ENCODE measurements at regions not wholly inside any gene's neighbourhood (a gene's known extent, or its start where the extent isn't known, plus 50 kb on each side); places are given as distances from the start of the nearest gene placed in this dataset.
A peak's percentile ranks its signal among the peaks of the same experiment; 100 is the strongest.

GRCh38 chr11:122193457-122193856, 77.4 kb upstream of the BLID start:
- peak overlapping the region; percentile 7 for H3K9ac ChIP-seq (ENCODE audit: low read length)
- peak overlapping the region; percentile 90 for H3K27ac ChIP-seq (ENCODE audit: low read depth, low read length)

GRCh38 chr11:122192634-122193255, 76.7 kb upstream of the BLID start:
- H3K4me2 ChIP-seq (ENCODE audit: low read length), result peak overlapping the region; percentile 30
- H3K27ac ChIP-seq (ENCODE audit: low read depth, low read length), result peak overlapping the region; percentile 90
- H3K27ac Mint-ChIP-seq (ENCODE audit: unreplicated experiment), result peak overlapping the region; percentile 91
- peak; percentile 96 for FAIRE-seq
- no peaks in the 10 kb centered on the region for H3K27me3 ChIP-seq (ENCODE audit: insufficient read depth, low read length)
- no peak overlapping the region for H3K4me3 ChIP-seq (ENCODE audit: insufficient read depth, low read depth, low read length)
- peak; percentile 72 for DNase-seq (ENCODE audit: low read depth)
- no peaks in the 10 kb centered on the region for H4K20me1 ChIP-seq (ENCODE audit: insufficient read depth, low read length)
- H3K27me3 Mint-ChIP-seq (ENCODE audit: low read depth, unreplicated experiment), result no peaks in the 10 kb centered on the region
- H3K4me3 Mint-ChIP-seq (ENCODE audit: unreplicated experiment), result no peak overlapping the region
- H3K4me1 ChIP-seq (ENCODE audit: insufficient read depth, low read length), result peaks cover 61% of the 10 kb centered on the region
- no peaks in the 10 kb centered on the region for H3K9me3 ChIP-seq (ENCODE audit: insufficient read depth, low read depth, low read length)
- TF ChIP-seq EZH2 (IDR thresholded peaks at IDR 0.05; ENCODE audit: insufficient read depth, low read length), result no peak
- TF ChIP-seq CTCF (IDR thresholded peaks at IDR 0.05; ENCODE audit: insufficient read depth, low read depth, low read length), result no peak
- H3K79me2 ChIP-seq (ENCODE audit: insufficient read depth, low read length), result peaks cover 78% of the 10 kb centered on the region
- peaks cover 7% of the 10 kb centered on the region for H3K36me3 ChIP-seq (ENCODE audit: insufficient read depth, low read length)
- peak overlapping the region; percentile 41 for H3K9ac ChIP-seq (ENCODE audit: low read length)
- no peak overlapping the region for H2AFZ ChIP-seq (ENCODE audit: low read depth, low read length)
- H3K36me3 Mint-ChIP-seq (ENCODE audit: low read depth, unreplicated experiment), result no peaks in the 10 kb centered on the region
- peaks cover 68% of the 10 kb centered on the region for H3K4me1 Mint-ChIP-seq (ENCODE audit: low read depth, unreplicated experiment)
- H3K9me3 Mint-ChIP-seq (ENCODE audit: unreplicated experiment), result no peaks in the 10 kb centered on the region

More at GRCh38 chr11:122193457-122193856, 77.4 kb upstream of the BLID start:
- Mint-ChIP-seq H3K4me1 (ENCODE audit: low read depth, unreplicated experiment) (peaks cover 72% of the 10 kb centered on the region), H3K9me3 (ENCODE audit: unreplicated experiment) (no peaks in the 10 kb centered on the region), H3K27ac (ENCODE audit: unreplicated experiment) (peak overlapping the region; percentile 91), H3K27me3 (ENCODE audit: low read depth, unreplicated experiment) (no peaks in the 10 kb centered on the region), H3K4me3 (ENCODE audit: unreplicated experiment) (no peak overlapping the region), H3K36me3 (ENCODE audit: low read depth, unreplicated experiment) (no peaks in the 10 kb centered on the region)
- Histone ChIP-seq H3K36me3 (ENCODE audit: insufficient read depth, low read length) (peaks cover 2% of the 10 kb centered on the region), H4K20me1 (ENCODE audit: insufficient read depth, low read length) (no peaks in the 10 kb centered on the region), H3K4me1 (ENCODE audit: insufficient read depth, low read length) (peaks cover 63% of the 10 kb centered on the region), H3K79me2 (ENCODE audit: insufficient read depth, low read length) (peaks cover 78% of the 10 kb centered on the region), H2AFZ (ENCODE audit: low read depth, low read length) (no peak overlapping the region), H3K9me3 (ENCODE audit: insufficient read depth, low read depth, low read length) (no peaks in the 10 kb centered on the region), H3K4me2 (ENCODE audit: low read length) (no peak overlapping the region), H3K4me3 (ENCODE audit: insufficient read depth, low read depth, low read length) (no peak overlapping the region), H3K27me3 (ENCODE audit: insufficient read depth, low read length) (no peaks in the 10 kb centered on the region)
- FAIRE-seq, result no peak
- DNase-seq (ENCODE audit: low read depth), result no peak
- TF ChIP-seq EZH2 (IDR thresholded peaks at IDR 0.05; ENCODE audit: insufficient read depth, low read length), result no peak
- no peak for TF ChIP-seq CTCF (IDR thresholded peaks at IDR 0.05; ENCODE audit: insufficient read depth, low read depth, low read length)

GRCh38 chr11:122190768-122191167, 74.8 kb upstream of the BLID start:
- Mint-ChIP-seq H3K36me3 (ENCODE audit: low read depth, unreplicated experiment) (peaks cover 7% of the 10 kb centered on the region), H3K4me1 (ENCODE audit: low read depth, unreplicated experiment) (peaks cover 51% of the 10 kb centered on the region), H3K9me3 (ENCODE audit: unreplicated experiment) (peaks cover 8% of the 10 kb centered on the region), H3K27ac (ENCODE audit: unreplicated experiment) (peak overlapping the region; percentile 98), H3K4me3 (ENCODE audit: unreplicated experiment) (no peak overlapping the region), H3K27me3 (ENCODE audit: low read depth, unreplicated experiment) (no peaks in the 10 kb centered on the region)
- Histone ChIP-seq H3K79me2 (ENCODE audit: insufficient read depth, low read length) (peaks cover 84% of the 10 kb centered on the region), H3K4me2 (ENCODE audit: low read length) (no peak overlapping the region), H3K9me3 (ENCODE audit: insufficient read depth, low read depth, low read length) (peaks cover 8% of the 10 kb centered on the region), H3K27me3 (ENCODE audit: insufficient read depth, low read length) (no peaks in the 10 kb centered on the region), H3K36me3 (ENCODE audit: insufficient read depth, low read length) (peaks cover 8% of the 10 kb centered on the region), H3K4me1 (ENCODE audit: insufficient read depth, low read length) (peaks cover 43% of the 10 kb centered on the region), H3K4me3 (ENCODE audit: insufficient read depth, low read depth, low read length) (no peak overlapping the region), H2AFZ (ENCODE audit: low read depth, low read length) (no peak overlapping the region), H3K27ac (ENCODE audit: low read depth, low read length) (peak overlapping the region; percentile 90), H4K20me1 (ENCODE audit: insufficient read depth, low read length) (no peaks in the 10 kb centered on the region), H3K9ac (ENCODE audit: low read length) (no peak overlapping the region)
- no peak for DNase-seq (ENCODE audit: low read depth)
- TF ChIP-seq CTCF (IDR thresholded peaks at IDR 0.05; ENCODE audit: insufficient read depth, low read depth, low read length), result no peak
- no peak for TF ChIP-seq EZH2 (IDR thresholded peaks at IDR 0.05; ENCODE audit: insufficient read depth, low read length)
- no peak for FAIRE-seq

Measured in astrocyte (in vitro differentiated cells and primary cell).